Neuronal stem cell (in vitro differentiated cells): ENCODE measurements at regions not wholly inside any gene's neighbourhood (a gene's known extent, or its start where the extent isn't known, plus 50 kb on each side); places are given as distances from the start of the nearest gene placed in this dataset.

Experiments
- DNase-seq: peaks from one replicate; pipeline ENCODE4 v3.0.0-alpha.2; 2013; ENCODE audit warnings: low spot score
- H2AFZ ChIP-seq: one replicate; pipeline ENCODE4 v1.6.1; 2013; ENCODE audit warnings: mild to moderate bottlenecking, low read length, inconsistent platforms
- H2AK5ac ChIP-seq: 2 replicates; pipeline ENCODE4 v1.6.1; 2013; ENCODE audit warnings: low read depth, mild to moderate bottlenecking, inconsistent platforms, low read length, moderate library complexity, mixed read lengths
- H2BK120ac ChIP-seq: 2 replicates; pipeline ENCODE4 v1.6.1; 2013; ENCODE audit warnings: low read depth, mild to moderate bottlenecking, inconsistent platforms, low read length, moderate library complexity, mixed read lengths
- H2BK12ac ChIP-seq: one replicate; pipeline ENCODE4 v1.6.1; 2013; ENCODE audit warnings: low read length, inconsistent platforms
- H2BK15ac ChIP-seq: 2 replicates; pipeline ENCODE4 v1.6.1; 2013; ENCODE audit warnings: mild to moderate bottlenecking, low read length, inconsistent platforms, mixed read lengths
- H2BK5ac ChIP-seq: one replicate; pipeline ENCODE4 v1.6.1; 2013; ENCODE audit warnings: inconsistent platforms, mild to moderate bottlenecking, low read length, moderate library complexity
- H3K14ac ChIP-seq: one replicate; pipeline ENCODE4 v1.6.1; 2013; ENCODE audit warnings: low read length, inconsistent platforms
- H3K18ac ChIP-seq: 2 replicates; pipeline ENCODE4 v1.6.1; 2013; ENCODE audit warnings: low read length, inconsistent platforms
- H3K23ac ChIP-seq: 2 replicates; pipeline ENCODE4 v1.6.1; 2013; ENCODE audit warnings: low read depth, mild to moderate bottlenecking, mixed read lengths, low read length, inconsistent platforms; ENCODE audit not compliant: poor library complexity
- H3K27ac ChIP-seq: replicated peaks from 3 replicates; pipeline ENCODE4 v1.5.1; 2013; ENCODE audit warnings: low read length, inconsistent platforms
- H3K27me3 ChIP-seq, 3 experiments: 2 replicates each; pipeline ENCODE4 v1.6.1; 2013; ENCODE audit warnings: low read length in 3 of 3, mild to moderate bottlenecking in 2 of 3, inconsistent platforms in 1 of 3, low read depth in 1 of 3, mixed read lengths in 1 of 3, moderate library complexity in 1 of 3; ENCODE audit not compliant: control insufficient read depth in 3 of 3, insufficient read depth in 3 of 3
- H3K36me3 ChIP-seq, 2 donors: replicated peaks in 1 of 2; 2 replicates each; pipeline ENCODE4 v1.6.1; 2013; ENCODE audit warnings: low read length in 2 of 2; ENCODE audit not compliant: control insufficient read depth in 2 of 2, insufficient read depth in 2 of 2
- H3K4ac ChIP-seq: 2 replicates; pipeline ENCODE4 v1.6.1; 2013; ENCODE audit warnings: inconsistent platforms, mild to moderate bottlenecking, low read length, moderate library complexity
- H3K4me1 ChIP-seq, 2 donors: 1 replicate in 1 of 2; 2 replicates in 1 of 2; pipeline ENCODE4 v1.6.1; 2013; ENCODE audit warnings: low read length in 2 of 2, low read depth in 1 of 2; ENCODE audit not compliant: control insufficient read depth in 2 of 2, insufficient read depth in 1 of 2
- H3K4me2 ChIP-seq: one replicate; pipeline ENCODE4 v1.6.1; 2013; ENCODE audit warnings: mild to moderate bottlenecking, low read length, inconsistent platforms; ENCODE audit not compliant: insufficient read depth, poor library complexity, severe bottlenecking
- H3K4me3 ChIP-seq, 2 donors: 2 replicates each; pipeline ENCODE4 v1.5.1; 2013; ENCODE audit warnings: low read length in 2 of 2, mild to moderate bottlenecking in 2 of 2, inconsistent platforms in 1 of 2, moderate library complexity in 1 of 2
- H3K79me1 ChIP-seq: one replicate; pipeline ENCODE4 v1.6.1; 2013; ENCODE audit warnings: low read depth, mild to moderate bottlenecking, inconsistent platforms, low read length, moderate library complexity
- H3K9ac ChIP-seq: one replicate; pipeline ENCODE4 v1.6.1; 2013; ENCODE audit warnings: mild to moderate bottlenecking, low read depth, low read length, inconsistent platforms; ENCODE audit not compliant: poor library complexity
- H3K9me3 ChIP-seq, 2 donors: replicated peaks in 1 of 2; 2 replicates each; pipeline versions ENCODE3 to v1.6.1; 2013; ENCODE audit warnings: low read length in 2 of 2, mild to moderate bottlenecking in 2 of 2, inconsistent platforms in 1 of 2, low read depth in 1 of 2, mixed read lengths in 1 of 2, moderate library complexity in 1 of 2; ENCODE audit not compliant: control insufficient read depth in 2 of 2, insufficient read depth in 1 of 2
- H4K8ac ChIP-seq: one replicate; pipeline ENCODE4 v1.6.1; 2013; ENCODE audit warnings: low read depth, mild to moderate bottlenecking, inconsistent platforms, low read length, moderate library complexity
- H4K91ac ChIP-seq: one replicate; pipeline ENCODE4 v1.6.1; 2013; ENCODE audit warnings: low read length, low read depth, mild to moderate bottlenecking, inconsistent platforms; ENCODE audit not compliant: poor library complexity
- WGBS, 2 donors: extraction: QIAGEN DNeasy Blood & Tissue Kit; methylation state at CpG; one replicate each; pipeline ENCODE4 v1.1.7; 2013; ENCODE audit warnings: missing lambda C conversion rate in 2 of 2, mixed read lengths in 1 of 2; ENCODE audit not compliant: insufficient read length in 2 of 2, insufficient replicate concordance in 1 of 2; ENCODE audit errors: extremely low coverage in 2 of 2; 5-methylcytosine and 5-hydroxymethylcytosine counted together

- no peaks in the 10 kb centered on the region for H3K36me3 ChIP-seq
- peaks cover 0 to 2% (median 0%) of the 10 kb centered on the region in 3 experiments for H3K27me3 ChIP-seq
- no peak overlapping the region for H2BK120ac ChIP-seq
- H3K4ac ChIP-seq: no peak overlapping the region
- no CpG with 5 or more reads among the region's 12 CpGs for WGBS, 2 donors
- H3K23ac ChIP-seq: no peak overlapping the region
- no peak overlapping the region for H3K4me2 ChIP-seq
- H3K27ac ChIP-seq: no peak overlapping the region
- H3K4me3 ChIP-seq: peak overlapping the region in 1 of 2 donors; percentile 44
- H2BK12ac ChIP-seq: no peak overlapping the region
- no peak overlapping the region for H2AFZ ChIP-seq
- H3K14ac ChIP-seq: no peak overlapping the region
- no peak overlapping the region for H4K8ac ChIP-seq
- peaks cover 0 to 11% of the 10 kb centered on the region in 2 donors for H3K4me1 ChIP-seq
- H2AK5ac ChIP-seq: no peak overlapping the region
- H2BK15ac ChIP-seq: peak overlapping the region; percentile 55
- H4K91ac ChIP-seq: no peak overlapping the region
- no peak overlapping the region for H3K9ac ChIP-seq
- H3K9me3 ChIP-seq: peaks cover 0 to 8% of the 10 kb centered on the region in 2 donors
- peaks cover 3% of the 10 kb centered on the region for H3K79me1 ChIP-seq
- no peak for DNase-seq
- H2BK5ac ChIP-seq: no peak overlapping the region
- peak overlapping the region; percentile 53 for H3K18ac ChIP-seq
Measured at GRCh38 chr4:3671571-3672464, 94.4 kb upstream of the ADRA2C start.

GRCh38 chr4:3670521-3671519 is 95.4 kb upstream of the ADRA2C start:
- Histone ChIP-seq H3K9ac (no peak overlapping the region), H2BK5ac (peak overlapping the region; percentile 63), H2AFZ (no peak overlapping the region), H4K91ac (no peak overlapping the region), H2BK12ac (peak overlapping the region; percentile 85), H3K23ac (peak overlapping the region; percentile 62), H4K8ac (peak overlapping the region; percentile 75), H3K4ac (no peak overlapping the region), H3K4me2 (no peak overlapping the region), H3K9me3 (peaks cover 0 to 8% of the 10 kb centered on the region in 2 donors), H3K18ac (peak overlapping the region; percentile 90), H3K27me3 (peaks cover 0 to 2% (median 0%) of the 10 kb centered on the region in 3 experiments), H3K4me1 (peaks cover 0 to 3% of the 10 kb centered on the region in 2 donors), H3K27ac (no peak overlapping the region), H2AK5ac (peak overlapping the region; percentile 83), H3K79me1 (peaks cover 3% of the 10 kb centered on the region), H2BK120ac (peak overlapping the region; percentile 62), H2BK15ac (peak overlapping the region; percentile 56), H3K14ac (peak overlapping the region; percentile 59), H3K4me3 (no peak overlapping the region), H3K36me3 (no peaks in the 10 kb centered on the region)
- DNase-seq: no peak
- no CpG with 5 or more reads among the region's 37 CpGs for WGBS, 2 donors

GRCh38 chr4:3669553-3669949 is 96.6 kb upstream of the ADRA2C start:
- H2AK5ac ChIP-seq: peak overlapping the region; percentile 93
- no peak overlapping the region for H4K8ac ChIP-seq
- no peak overlapping the region for H3K27ac ChIP-seq
- peaks cover 0 to 8% of the 10 kb centered on the region in 2 donors for H3K9me3 ChIP-seq
- H2AFZ ChIP-seq: no peak overlapping the region
- H2BK12ac ChIP-seq: no peak overlapping the region
- peak overlapping the region; percentile 89 for H3K18ac ChIP-seq
- no peak overlapping the region for H3K9ac ChIP-seq
- DNase-seq: no peak
- H3K4me2 ChIP-seq: no peak overlapping the region
- H2BK5ac ChIP-seq: no peak overlapping the region
- WGBS, 2 donors: no CpG with 5 or more reads among the region's 21 CpGs
- H3K36me3 ChIP-seq: no peaks in the 10 kb centered on the region
- peaks cover 3% of the 10 kb centered on the region for H3K79me1 ChIP-seq
- no peak overlapping the region for H3K23ac ChIP-seq
- no peak overlapping the region for H2BK120ac ChIP-seq
- no peak overlapping the region for H3K4me3 ChIP-seq
- H3K27me3 ChIP-seq: peaks cover 0 to 3% (median 0%) of the 10 kb centered on the region in 3 experiments
- H3K14ac ChIP-seq: peak overlapping the region; percentile 72
- peak overlapping the region; percentile 80 for H2BK15ac ChIP-seq
- H3K4me1 ChIP-seq: peaks cover 0 to 3% of the 10 kb centered on the region in 2 donors
- H4K91ac ChIP-seq: no peak overlapping the region
- no peak overlapping the region for H3K4ac ChIP-seq
